HG03103 (cell line): ENCODE measurements at regions not wholly inside any gene's neighbourhood (a gene's known extent, or its start where the extent isn't known, plus 50 kb on each side); places are given as distances from the start of the nearest gene placed in this dataset.

Experiments used
- ATAC-seq: cut with Tn5 transposase; IDR thresholded peaks from one replicate; pipeline ENCODE4 v1.9.1; 2021; ENCODE audit warnings: low read depth; ENCODE audit not compliant: unreplicated experiment

DNA sequence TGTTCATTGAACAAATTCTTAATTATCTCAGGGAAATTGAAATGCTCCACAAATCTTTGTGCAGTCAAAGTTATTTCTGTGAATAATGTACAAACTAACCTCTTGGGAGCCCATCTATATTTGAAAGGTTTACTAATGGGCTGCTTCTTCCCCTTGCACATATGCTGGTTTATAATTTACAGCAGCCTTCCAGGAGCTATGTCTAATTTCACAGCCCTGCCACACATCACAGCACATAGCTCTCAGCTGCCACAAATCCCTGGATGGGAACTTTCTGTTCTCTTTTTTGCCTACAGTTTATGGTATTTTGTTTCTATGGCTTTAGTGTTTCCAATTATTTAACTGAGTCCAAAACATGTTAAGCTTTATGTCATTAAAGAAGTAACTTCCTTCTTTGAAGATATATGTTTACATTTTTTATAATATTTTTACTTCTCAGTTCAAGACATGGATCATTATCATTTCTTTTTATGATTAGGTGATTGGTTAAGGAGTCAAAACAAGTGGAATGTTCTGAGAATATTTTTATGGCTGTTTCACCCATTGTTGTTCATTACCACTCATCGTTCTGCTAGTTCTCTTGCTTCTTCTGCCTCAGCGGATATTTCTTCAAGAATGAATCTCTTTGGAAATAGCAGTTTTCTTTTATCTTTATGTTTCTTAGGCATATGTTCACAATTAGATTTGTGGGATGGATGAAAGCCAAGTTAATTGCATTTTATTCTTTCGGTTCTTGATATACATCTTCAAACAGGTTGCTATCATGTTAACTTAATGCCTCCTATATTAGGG is 475.6 kb upstream of the MIS18BP1 start:
- no peak for ATAC-seq

DNA sequence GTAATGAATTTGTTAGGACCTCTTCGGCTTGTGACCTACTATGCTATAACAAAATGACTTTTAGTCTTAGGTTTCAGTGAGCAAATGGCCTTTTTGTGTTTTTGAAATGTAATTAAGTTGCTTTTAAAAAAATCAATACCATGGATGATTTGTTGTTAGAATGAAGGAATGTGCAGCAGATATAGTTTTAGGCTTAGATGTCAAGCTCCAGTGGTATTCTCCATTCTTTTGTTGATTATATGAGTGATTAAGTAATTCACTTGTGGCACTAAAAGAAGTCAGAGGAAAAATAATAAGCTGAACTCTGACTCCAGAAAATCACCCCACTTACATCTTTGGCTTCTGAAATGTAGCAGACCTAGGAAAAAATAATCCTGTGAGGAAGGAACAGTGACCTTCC is 474.1 kb upstream of the MIS18BP1 start:
- no peak for ATAC-seq

DNA sequence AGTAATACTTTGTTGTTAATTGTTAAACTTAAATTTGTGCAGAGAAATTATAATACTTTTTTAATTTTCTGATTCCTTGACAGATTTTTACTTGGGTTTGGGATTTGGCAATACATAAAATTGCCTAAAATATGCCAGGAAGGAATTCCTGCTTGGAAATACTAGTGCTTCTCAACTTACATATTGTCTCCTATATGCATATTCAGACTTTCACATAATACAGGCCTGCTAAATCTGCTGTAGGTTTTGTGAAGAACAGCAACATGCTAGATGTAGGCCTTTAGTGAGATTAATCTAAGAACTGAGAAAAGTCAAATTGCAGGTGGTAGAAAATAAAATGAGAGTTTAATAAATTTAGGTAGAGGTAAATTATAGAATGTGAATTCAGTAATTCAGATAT is 468.5 kb upstream of the MIS18BP1 start:
- no peak for ATAC-seq

DNA sequence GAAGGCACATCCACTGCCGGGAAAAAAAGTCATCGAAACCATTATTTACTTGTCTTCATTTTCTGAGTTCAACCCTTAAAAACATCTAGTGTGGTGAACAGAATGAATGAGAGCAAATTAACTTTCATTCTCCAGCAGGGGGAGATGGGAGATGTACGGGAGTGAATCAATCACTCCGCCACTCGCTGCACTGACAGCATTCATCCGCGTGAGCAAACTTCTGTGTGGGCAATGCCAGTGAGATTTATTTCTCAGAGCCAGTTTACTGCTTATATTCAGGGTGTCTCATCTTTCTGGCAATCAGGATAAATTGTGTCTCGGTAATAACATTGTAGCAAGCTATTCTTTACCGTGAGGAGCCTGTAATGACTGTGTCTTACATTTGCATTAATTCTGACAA is 463.6 kb upstream of the MIS18BP1 start:
- no peak for ATAC-seq

DNA sequence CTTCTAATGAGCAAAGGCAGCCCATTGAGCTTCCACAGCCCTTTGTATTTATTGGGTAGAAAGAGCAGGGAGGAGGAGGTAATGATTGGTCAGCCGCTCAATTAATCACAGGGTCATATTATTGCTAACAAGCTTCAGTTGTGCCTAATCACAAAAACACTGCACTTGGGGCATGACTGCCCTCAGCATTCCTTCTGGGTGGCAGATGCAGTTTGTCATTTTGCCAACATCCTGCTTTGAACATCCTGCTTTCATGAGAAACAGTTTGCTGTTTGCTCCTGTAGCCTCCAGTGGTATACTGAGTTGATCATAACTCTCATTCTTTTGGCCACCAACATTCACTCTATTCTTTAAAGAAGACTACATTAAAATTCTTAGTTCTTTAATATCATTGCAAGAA is 462.9 kb upstream of the MIS18BP1 start:
- ATAC-seq, result no peak

DNA sequence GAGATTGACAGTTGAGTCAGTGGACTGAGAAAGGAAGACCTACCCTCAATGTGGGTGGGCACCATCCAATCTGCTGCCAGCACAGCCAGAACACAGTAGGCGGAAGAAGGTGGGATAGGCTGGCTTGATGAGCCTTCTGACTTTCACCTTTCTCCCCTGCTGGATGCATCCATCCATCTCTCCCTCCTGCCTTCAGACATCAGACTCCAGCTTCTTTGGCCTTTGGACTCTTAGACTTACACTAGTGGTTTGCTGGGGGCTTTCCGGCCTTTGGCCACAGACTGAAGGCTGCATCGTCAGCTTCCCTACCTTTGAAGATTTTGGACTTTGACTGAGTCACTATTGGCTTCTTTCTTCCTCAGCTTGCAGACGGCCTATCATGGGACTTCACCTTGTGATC is 456.5 kb upstream of the MIS18BP1 start:
- no peak for ATAC-seq

DNA sequence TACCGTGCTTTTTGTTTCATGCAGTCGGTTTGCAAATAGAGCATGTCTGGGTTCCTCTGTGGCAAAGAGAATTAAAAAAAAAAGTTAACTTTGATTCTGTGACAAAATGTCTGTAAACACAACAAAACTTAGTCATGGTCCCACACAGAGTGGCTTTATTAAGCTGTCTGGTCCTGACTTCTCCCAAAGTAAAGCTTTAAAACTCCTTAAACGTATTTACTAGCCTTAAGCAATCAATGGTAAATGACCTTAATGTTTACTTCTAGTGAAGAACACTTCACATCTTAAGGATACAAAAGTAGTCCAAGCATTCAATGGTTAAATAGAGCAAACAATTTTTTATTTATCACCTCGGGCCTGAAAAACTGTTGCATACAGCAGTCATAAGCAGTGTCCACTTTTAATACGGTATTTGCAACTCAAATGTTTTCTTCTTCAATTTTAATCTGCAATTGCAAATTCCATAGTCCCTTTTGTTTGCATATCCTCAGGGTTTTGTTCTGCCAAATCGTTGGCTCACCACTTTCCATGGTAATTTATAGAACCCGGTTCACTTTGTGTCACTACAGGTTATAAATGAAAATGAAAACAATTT is 453.0 kb upstream of the MIS18BP1 start:
- no peak for ATAC-seq

DNA sequence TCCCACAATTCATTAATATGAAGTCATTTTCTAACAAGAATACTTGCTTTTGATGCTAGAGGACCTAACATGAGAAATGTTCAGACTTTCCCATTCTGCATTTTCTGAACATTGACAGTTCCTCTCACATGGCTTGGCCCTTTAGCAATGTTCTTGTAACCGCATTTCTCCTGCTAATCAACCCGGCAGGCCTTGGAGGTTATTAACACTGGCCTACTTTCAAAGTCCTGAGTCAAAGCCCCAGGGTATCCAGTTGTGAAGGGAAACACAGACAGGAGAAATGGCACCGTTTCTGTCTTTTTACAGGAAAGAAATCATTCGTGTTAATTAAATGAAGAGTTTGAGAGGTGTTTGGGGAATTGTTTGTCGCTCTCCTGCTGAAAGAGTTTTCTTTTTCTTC is 446.5 kb upstream of the MIS18BP1 start:
- ATAC-seq, result no peak

DNA sequence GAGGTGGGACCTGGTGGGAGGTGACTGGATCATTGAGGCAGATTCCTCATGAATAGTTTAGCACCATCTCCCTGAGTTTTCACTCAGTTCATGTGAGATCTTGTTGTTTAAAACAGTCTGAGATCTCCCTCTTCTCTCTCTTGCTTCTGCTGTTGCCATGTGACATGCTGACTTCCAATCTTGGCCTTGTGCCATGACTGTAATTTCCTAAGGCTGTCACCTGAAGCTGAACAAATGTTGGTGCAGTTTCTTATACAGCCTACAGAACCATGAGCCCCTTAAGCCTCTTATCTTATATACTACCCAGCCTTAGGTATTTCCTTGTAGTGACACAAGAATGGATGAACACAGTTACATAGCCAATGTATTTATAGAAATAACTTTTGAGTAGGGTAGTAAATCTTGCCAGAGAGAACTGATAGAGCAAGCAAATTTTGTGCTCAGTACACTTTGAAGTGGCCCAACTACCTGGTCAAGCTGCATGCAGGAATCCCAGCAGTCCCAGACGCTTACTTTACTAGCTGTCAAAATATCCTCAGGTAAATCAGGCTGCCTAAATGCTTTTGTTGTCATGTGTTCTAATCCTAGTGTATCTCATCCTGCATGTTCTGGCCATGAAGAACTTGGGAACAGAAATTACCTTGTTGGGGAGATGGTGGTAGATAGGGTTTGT is 445.6 kb upstream of the MIS18BP1 start:
- ATAC-seq, result no peak

DNA sequence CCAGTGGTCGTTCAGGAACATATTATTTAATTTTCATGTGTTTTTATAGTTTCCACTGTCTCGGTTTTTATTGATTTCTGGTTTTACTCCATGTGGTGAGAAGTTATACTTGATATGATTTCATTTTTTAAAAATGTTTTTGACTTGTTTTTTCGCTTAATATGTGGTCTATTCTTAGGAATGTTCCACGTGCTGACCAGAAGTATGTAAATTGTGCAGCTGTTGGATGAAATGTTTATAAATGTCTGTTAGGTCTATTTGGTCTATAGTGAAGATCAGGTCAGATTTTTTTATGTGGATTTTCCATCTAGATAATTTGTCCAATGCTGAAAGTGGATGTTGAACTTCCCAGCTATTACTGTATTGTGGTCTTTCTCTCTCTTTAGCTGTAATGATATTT is 433.8 kb upstream of the MIS18BP1 start:
- ATAC-seq, result no peak

DNA sequence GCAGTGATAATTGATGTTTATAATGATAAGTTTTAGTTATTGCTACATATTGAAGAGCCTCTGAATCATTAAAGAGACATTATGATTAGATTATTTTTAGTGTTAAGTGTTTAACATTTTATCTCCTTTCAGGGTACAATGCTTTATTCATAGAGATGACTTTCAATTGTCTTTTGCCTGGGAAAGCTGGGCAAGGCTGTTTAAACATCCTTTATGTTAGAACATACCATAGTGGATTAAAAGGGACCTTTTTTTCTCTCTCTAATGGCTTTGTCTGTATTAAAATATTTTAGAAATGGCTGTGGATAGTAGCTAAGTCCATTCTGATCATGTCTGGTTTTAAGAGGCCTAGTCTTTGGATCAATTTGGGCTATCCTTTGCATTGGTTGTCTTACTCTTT is 427.5 kb upstream of the MIS18BP1 start:
- no peak for ATAC-seq

DNA sequence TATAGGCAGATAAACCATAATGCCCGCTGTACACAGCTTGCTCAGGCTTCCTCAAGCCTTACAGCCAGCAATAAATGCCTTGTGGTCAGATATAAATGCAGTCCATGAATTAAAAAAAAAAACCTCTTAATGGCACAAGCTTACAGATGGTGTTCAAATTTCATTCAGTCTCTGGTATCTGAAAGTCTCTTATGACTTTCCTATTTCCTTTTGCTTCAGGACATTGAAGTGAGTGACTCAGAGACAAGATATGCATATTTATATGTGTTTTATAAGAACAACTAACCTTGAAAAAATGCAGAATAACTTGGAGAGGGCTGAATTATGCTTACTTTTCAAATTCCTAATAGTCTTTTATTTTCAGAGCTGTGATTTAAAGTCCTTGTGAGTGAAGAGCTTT is 426.9 kb upstream of the MIS18BP1 start:
- no peak for ATAC-seq

DNA sequence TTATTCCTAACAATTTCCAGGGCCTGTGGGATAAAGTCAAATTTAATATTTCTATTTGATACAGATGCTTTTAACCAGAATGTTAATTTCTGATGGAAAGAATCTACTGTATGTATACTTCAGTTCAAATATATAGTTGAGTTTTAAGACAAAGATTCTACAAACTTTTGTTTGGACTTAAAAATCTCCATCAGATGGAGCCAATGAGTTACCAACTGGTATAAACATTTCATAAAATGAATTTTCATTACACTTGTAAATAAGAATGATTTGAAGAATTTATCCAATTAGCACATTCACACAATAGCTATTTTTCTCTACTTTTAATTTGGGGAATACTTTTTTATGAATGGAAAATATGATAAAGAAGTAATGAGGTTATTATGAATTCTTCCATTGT is 425.2 kb upstream of the MIS18BP1 start:
- ATAC-seq, result no peak

DNA sequence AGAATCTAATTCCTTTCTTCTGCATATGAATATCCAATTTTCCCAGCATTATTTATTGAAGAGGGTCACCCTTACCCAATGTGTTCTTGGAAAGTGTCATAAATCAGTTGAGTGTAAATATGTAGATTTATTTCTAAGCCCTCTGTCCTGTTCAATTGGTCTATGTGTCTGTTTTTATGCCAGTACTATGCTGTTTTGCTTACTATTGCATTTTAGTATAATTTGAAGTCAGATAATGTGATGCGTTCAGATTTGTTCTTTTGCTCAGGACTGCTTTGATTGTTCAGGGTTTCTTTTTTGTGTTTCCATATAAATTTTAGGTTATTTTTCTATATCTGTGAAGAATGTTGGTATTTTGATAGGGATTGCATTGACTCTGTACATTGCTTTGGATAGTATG is 420.4 kb upstream of the MIS18BP1 start:
- ATAC-seq, result no peak

DNA sequence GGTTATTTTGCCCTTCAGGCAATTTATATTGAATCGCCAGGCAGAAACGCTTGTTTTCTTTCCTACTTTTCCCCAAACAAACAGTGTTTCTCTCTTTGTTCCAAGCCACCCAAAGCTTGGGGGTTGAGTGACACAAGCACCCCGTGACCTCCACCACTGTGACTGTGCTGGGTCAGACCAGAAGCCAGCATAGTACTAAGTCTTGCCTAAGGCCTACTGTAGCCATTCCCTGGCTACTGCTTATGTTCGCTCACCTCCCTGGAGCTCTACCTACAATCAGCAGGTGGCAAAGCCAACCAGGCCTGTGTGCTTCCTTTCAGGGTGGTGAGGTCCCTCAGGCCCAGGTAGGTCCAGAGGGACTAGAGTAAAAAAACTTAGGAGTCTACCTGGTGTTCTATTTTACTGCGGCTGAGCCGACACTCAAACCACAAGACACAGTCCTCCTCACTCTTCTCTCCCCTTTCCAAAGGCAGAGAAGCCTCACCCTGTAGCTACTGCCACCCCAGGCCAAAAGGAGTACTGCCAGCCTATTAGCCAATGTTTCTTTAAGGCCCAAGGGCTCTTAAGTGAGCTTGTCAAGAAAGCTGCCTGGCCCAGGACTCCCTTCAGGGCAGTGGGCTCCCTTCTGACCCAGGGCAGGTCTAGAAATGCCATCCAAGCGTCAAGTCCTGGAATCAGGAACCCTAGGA is 411.8 kb upstream of the MIS18BP1 start:
- ATAC-seq, result no peak

DNA sequence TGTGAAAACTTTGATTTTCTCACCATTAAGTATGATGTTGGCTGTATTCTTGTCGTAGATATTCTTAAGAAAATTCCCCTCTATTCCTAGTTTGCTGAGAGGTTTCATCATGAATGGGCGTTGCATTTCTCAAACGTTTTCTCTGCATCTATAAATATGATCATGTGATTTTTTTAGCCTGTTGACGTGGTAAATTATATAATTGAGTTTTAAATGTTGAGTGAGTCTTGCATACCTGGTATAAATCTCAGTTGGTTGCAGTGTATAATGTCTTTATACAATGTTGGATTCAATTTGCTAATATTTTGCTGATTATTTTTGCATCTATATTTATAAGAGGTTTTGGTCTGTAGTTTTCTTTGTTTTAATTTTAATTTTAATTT is 405.9 kb upstream of the MIS18BP1 start:
- no peak for ATAC-seq

DNA sequence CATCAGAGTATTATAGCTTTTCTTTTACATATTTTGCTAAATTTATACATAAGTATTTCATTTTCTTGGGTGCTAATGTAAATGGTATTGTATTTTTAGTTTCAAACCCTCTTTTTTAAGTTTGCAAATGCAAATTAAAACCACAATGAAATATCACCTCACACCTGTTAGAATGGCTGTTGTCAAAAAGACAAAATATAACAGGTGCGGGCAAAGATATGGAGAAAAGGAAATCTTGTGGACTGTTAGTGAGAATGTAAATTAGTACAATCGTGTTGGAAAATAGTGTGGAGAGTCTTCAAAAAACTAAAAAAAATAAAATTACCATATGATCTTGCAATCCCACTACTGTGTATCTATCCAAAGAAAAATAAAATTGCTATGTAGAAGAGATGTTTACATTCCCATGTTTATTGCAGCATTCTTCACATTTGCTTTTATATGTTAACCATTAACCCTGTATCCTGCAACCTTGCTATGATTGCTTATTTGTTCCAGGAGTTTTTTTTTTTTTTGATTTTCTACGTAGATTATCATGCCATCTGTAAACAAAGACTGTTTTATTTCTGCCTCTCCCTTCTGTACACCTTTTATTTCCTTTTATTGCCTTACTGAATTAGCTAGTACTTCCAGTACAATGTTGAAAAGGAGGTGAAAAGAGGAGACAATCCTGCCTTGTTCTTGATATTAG is 405.4 kb upstream of the MIS18BP1 start:
- no peak for ATAC-seq

DNA sequence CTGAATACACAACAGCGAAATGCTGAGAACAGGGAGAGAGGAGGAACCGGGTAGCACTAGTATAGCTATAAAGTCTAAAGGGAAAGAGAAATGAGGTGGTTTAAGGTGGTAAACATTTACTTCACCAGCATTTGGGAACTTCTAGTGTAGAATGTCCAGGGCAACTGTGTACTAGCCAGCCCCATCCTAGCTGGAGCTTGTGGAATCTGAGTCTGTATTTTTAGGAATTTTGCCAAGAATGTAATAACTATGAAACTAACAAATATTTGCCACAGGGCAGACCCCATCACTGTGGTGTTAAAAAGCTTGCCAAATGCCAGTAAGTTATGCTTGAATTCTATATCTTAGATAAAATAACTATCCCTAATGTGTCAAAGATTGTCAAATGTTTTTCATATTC is 398.9 kb upstream of the MIS18BP1 start:
- no peak for ATAC-seq

DNA sequence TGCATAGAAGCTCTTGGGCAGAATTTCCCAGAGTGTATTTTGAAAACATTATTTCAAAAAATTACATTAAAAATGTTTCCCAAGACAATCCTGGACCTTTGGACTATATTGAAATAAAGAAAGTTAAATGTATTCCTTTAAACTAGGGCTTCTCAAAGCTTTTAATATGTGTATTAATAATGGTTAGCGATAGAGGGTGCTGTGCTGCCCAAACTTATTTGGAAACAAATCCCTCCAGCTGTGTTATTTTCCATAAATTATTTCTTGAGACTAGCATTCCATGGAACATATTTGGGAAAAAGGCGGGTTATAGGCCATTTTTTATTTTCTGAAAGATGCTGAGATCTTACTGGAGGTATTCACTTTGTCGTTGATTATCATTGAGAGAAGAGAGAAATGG is 397.8 kb upstream of the MIS18BP1 start:
- ATAC-seq, result no peak

DNA sequence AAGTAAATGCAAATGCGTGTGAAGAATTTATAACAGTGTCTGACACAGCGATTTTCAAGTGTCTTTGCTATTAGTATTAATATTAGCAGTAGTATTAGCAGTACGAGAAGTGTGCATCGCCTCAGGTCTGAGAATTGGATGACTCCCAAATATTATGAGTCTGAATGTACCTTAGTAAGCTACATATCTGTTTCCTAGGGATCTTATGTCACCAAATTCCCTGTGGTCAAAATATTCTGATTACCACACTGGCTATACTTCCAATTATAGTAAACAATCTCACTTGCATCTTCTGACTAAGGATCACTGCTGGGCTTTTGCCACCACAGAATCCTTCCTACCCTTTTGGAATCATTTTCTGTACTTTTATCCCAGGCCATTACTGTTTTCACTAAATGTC is 396.0 kb upstream of the MIS18BP1 start:
- ATAC-seq, result no peak

DNA sequence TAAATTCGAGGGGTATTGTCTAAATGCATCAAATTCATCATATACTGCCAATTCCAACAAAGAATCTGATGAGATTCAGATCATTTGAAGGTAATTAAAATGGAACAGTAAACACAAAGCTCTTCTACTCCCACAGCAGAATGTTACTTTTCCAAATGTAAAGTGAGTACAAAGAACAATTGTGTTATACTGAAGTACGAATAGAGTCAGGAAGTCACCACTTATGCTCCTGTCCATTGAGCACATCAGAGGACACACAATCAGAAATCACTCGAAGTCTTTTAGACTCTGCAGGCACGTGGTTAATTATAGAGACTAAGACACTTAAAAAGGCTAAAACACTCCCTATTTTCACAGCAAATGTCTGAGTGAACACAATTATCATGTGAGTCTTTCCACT is 388.5 kb upstream of the MIS18BP1 start:
- no peak for ATAC-seq
